ENCODE measurements at regions not wholly inside any gene's neighbourhood (a gene's known extent, or its start where the extent isn't known, plus 50 kb on each side); places are given as distances from the start of the nearest gene placed in this dataset.
"Not testable (repeated sequence)": the region's sequence is repeated elsewhere in the genome, so short reads cannot be mapped to it uniquely, and the experiment has no call there.

DNA sequence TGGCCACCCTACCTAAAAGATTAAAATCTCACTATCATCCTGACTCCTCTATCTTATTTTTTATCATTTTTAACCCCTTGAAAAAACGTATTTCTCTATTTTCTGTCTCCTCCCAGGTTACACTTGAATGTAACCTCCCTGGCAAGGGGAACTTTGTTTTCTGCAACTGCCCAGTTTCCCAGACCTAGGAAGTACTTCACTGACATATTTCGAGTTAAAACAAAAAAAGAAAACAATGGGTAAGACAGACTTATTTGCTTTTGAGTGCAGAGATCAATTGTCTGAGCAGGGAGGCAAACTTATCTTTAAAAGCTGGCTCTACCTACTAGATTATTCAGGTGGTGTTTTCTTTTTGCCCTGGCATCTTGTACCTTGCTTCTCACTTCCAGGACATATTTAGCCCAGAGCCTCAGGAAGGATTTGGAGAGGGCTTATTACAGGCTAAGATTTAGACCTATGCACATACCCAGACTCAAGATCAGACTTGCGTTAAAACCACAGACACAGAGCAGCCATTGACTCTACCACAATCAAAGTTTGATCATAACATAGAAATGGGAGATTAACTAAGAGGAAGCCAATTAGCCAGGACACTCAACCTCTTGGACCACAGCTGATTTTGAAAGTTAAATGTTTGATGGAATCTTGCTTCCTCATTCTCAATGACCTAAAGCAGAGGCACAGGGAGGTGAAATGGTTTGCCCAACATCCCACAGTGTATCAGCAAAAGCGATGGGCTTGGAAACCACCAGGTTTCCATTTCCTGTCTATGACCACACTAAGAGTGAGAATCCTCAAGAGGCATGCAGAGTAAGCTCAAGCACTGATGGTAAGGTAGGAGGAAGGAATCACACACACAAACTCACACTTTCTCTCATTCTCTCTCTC is 169.5 kb upstream of the THBS1 start:
- Mint-ChIP-seq H3K4me1 (peaks cover 12 to 19% of the 10 kb centered on the region in 2 donors), H3K9me3 (peaks cover 0 to 2% (median 0%) of the 10 kb centered on the region in 6 donors), H3K4me3 (peak overlapping the region in 1 of 5 donors; percentile 22), H3K27ac (no peak overlapping the region), H3K27me3 (ENCODE audit: low read depth in 3 of 3) (peaks cover 5 to 11% (median 11%) of the 10 kb centered on the region in 3 donors), H3K36me3 (no peaks in the 10 kb centered on the region)
- peak; percentile 19 to 21 (median 20) for DNase-seq

DNA sequence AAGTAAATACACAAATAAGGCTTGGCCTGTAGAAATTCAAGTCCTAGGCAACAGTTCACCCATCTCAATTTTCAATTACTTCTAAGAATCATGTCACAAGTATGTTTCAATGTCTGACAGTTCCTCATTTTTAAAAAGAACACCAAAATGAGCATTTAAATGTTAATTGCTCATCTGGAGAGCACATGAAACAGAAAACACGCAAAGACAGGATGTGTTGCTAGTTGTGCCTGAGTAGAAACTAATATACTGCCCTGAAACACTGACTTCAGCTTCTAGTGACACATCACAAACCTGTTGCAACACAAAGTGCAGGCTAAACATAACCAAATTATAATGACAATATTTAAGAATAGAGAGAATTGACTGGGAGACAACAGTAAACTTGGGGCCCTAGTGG is 167.3 kb upstream of the THBS1 start:
- H3K36me3 Mint-ChIP-seq: peaks cover 0 to 4% (median 0%) of the 10 kb centered on the region in 3 donors
- no peak overlapping the region for H3K27ac Mint-ChIP-seq
- peaks cover 6 to 10% (median 9%) of the 10 kb centered on the region in 3 donors for H3K27me3 Mint-ChIP-seq (ENCODE audit: low read depth in 3 of 3)

DNA sequence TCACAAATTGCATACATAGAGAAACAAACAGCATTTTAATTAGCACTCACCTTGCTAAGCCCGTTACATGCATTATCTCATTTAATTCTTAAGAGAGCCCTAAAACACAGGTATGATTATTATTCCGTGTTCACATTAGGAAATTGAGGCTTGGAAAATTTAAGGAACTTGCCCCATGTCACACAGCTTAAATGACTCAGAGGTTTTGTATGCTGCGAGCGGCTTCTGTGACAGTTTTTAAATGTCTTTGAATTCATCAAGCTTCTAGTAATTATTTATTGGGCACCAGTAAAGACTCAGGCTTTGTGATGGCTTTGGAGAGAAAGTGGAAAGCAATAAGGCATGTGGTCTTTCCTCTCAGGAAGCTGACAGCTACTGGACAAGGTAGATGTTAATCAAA is 166.7 kb upstream of the THBS1 start:
- H3K27me3 Mint-ChIP-seq (ENCODE audit: low read depth in 3 of 3): peaks cover 7 to 12% (median 9%) of the 10 kb centered on the region in 3 donors
- H3K4me3 Mint-ChIP-seq: no peak overlapping the region
- peaks cover 0 to 4% (median 0%) of the 10 kb centered on the region in 3 donors for H3K36me3 Mint-ChIP-seq
- DNase-seq: no peak
- H3K9me3 Mint-ChIP-seq: peaks cover 0 to 2% (median 0%) of the 10 kb centered on the region in 6 donors
- H3K4me1 Mint-ChIP-seq: peaks cover 12 to 19% of the 10 kb centered on the region in 2 donors
- no peak overlapping the region for H3K27ac Mint-ChIP-seq

More for the DNA sequence above, 167.3 kb upstream of the THBS1 start:
- Mint-ChIP-seq H3K4me3 (no peak overlapping the region), H3K9me3 (peaks cover 0 to 2% (median 0%) of the 10 kb centered on the region in 6 donors), H3K4me1 (peaks cover 12 to 19% of the 10 kb centered on the region in 2 donors)
- DNase-seq: no peak

DNA sequence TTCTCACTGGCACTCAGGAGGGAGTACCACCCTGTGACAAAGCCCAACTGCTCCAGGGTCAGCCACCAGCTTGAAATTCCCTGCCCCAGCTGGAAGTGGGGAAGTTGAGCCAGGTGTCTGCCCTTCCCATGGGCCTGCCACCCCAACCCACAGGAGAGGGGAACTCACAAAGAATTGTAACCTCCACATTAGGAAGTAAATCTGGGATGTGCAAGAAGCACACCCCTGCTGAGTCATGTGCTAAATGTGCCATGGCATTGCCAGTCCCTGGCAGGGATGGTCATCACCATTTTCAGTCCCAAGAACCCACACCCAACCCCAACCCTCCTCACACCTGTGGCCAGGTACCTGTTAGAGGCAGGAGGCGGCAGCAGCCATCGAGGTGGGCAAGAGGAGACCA is 165.2 kb upstream of the THBS1 start:
- DNase-seq: no peak
- H3K4me1 Mint-ChIP-seq: peaks cover 12 to 19% of the 10 kb centered on the region in 2 donors
- peaks cover 0 to 4% (median 0%) of the 10 kb centered on the region in 3 donors for H3K36me3 Mint-ChIP-seq
- no peak overlapping the region for H3K4me3 Mint-ChIP-seq
- peaks cover 0 to 2% (median 0%) of the 10 kb centered on the region in 6 donors for H3K9me3 Mint-ChIP-seq
- no peak overlapping the region for H3K27ac Mint-ChIP-seq
- H3K27me3 Mint-ChIP-seq (ENCODE audit: low read depth in 3 of 3): peaks cover 11 to 14% (median 11%) of the 10 kb centered on the region in 3 donors

DNA sequence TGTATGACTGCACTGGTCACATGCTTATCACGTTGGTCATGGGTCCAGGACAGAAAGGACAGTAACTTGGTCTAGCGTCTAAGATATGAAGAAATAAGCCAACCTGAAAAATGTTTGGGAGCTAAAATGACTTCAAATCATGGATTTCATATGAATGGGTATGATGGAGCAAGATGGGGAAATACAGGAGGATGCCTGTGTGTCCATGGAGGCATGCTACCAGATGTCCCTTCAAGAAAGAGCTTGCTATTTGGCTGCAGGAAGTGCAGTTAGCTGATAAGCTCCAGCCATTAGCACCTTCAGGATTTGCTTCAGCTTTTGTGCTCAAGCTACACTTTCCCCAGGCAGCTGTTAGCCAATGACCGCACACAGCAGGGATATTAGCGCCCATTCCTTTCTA is 164.6 kb upstream of the THBS1 start:
- no peak overlapping the region for H3K4me3 Mint-ChIP-seq
- peaks cover 0 to 4% (median 0%) of the 10 kb centered on the region in 3 donors for H3K36me3 Mint-ChIP-seq
- peaks cover 7 to 12% (median 12%) of the 10 kb centered on the region in 3 donors for H3K27me3 Mint-ChIP-seq (ENCODE audit: low read depth in 3 of 3)
- H3K9me3 Mint-ChIP-seq: no peaks in the 10 kb centered on the region
- no peak overlapping the region for H3K27ac Mint-ChIP-seq
- peaks cover 11 to 17% of the 10 kb centered on the region in 2 donors for H3K4me1 Mint-ChIP-seq
- no peak for DNase-seq

GRCh38 chr15:39417366-39418134 is 163.3 kb upstream of the THBS1 start:
- H3K4me3 Mint-ChIP-seq: no peak overlapping the region
- H3K27me3 Mint-ChIP-seq (ENCODE audit: low read depth in 3 of 3): peaks cover 6 to 9% (median 7%) of the 10 kb centered on the region in 3 donors
- H3K36me3 Mint-ChIP-seq: peaks cover 0 to 4% (median 0%) of the 10 kb centered on the region in 3 donors
- peaks cover 0 to 4% of the 10 kb centered on the region in 2 donors for H3K4me1 Mint-ChIP-seq
- no peak for DNase-seq
- no peaks in the 10 kb centered on the region for H3K9me3 Mint-ChIP-seq
- H3K27ac Mint-ChIP-seq: no peak overlapping the region

- no peaks in the 10 kb centered on the region for H3K4me1 Mint-ChIP-seq
- no peak for DNase-seq
- H3K27ac Mint-ChIP-seq: no peak overlapping the region
- no peak overlapping the region for H3K4me3 Mint-ChIP-seq
- peaks cover 0 to 4% (median 0%) of the 10 kb centered on the region in 3 donors for H3K36me3 Mint-ChIP-seq
- H3K27me3 Mint-ChIP-seq (ENCODE audit: low read depth in 3 of 3): peaks cover 9 to 11% (median 10%) of the 10 kb centered on the region in 3 donors
- H3K9me3 Mint-ChIP-seq: no peaks in the 10 kb centered on the region
Observed at GRCh38 chr15:39419651-39420050, 161.2 kb upstream of the THBS1 start.

DNA sequence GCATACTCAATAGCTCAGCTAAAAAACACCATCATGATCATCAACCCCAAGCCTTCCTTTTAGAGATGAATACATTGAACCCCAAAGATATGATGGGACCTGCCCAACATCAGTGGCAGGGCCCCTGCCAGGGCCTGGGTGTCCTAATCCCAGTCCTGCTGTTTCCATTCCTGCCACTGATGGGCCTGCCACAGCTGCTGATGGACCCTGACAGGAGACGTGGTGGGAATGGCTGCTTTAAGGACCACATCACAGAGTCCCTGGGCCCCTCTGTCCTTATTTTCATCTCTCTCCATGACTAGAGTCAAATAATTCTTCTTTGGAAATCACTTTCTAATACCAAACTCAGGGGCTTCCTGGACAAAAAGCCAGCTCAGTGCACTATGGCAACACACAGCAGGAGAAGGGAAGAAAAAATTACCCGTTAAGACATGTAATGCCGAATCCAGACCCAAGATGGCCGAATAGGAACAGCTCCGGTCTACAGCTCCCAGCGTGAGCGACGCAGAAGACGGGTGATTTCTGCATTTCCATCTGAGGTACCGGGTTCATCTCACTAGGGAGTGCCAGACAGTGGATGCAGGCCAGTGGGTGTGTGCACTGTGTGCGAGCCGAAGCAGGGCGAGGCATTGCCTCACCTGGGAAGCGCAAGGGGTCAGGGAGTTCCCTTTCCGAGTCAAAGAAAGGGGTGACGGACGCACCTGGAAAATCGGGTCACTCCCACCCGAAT is 160.6 kb upstream of the THBS1 start:
- not testable (repeated sequence) for H3K4me1 Mint-ChIP-seq, H3K36me3 Mint-ChIP-seq, H3K9me3 Mint-ChIP-seq, H3K4me3 Mint-ChIP-seq, DNase-seq, H3K27ac Mint-ChIP-seq
- H3K27me3 Mint-ChIP-seq (ENCODE audit: low read depth in 3 of 3): peaks cover 9 to 11% (median 10%) of the 10 kb centered on the region in 3 donors

- H3K27me3 Mint-ChIP-seq (ENCODE audit: low read depth in 3 of 3): peaks cover 10 to 11% (median 11%) of the 10 kb centered on the region in 3 donors
- not testable (repeated sequence) for H3K36me3 Mint-ChIP-seq, H3K9me3 Mint-ChIP-seq, DNase-seq, H3K4me3 Mint-ChIP-seq, H3K4me1 Mint-ChIP-seq, H3K27ac Mint-ChIP-seq
Observed at GRCh38 chr15:39420853-39421192, 160.1 kb upstream of the THBS1 start.

GRCh38 chr15:39426552-39427532 is 154.0 kb upstream of the THBS1 start:
- peaks cover 23 to 30% of the 10 kb centered on the region in 2 donors for H3K4me1 Mint-ChIP-seq
- H3K27me3 Mint-ChIP-seq (ENCODE audit: low read depth in 3 of 3): peaks cover 21 to 32% (median 23%) of the 10 kb centered on the region in 3 donors
- H3K27ac Mint-ChIP-seq: peak overlapping the region; percentile 65 to 93 (median 90)
- H3K4me3 Mint-ChIP-seq: peak overlapping the region; percentile 72 to 85 (median 84)
- no peaks in the 10 kb centered on the region for H3K9me3 Mint-ChIP-seq
- DNase-seq: peak; percentile 89 to 91 (median 91)
- H3K36me3 Mint-ChIP-seq: peaks cover 0 to 2% (median 0%) of the 10 kb centered on the region in 3 donors

DNA sequence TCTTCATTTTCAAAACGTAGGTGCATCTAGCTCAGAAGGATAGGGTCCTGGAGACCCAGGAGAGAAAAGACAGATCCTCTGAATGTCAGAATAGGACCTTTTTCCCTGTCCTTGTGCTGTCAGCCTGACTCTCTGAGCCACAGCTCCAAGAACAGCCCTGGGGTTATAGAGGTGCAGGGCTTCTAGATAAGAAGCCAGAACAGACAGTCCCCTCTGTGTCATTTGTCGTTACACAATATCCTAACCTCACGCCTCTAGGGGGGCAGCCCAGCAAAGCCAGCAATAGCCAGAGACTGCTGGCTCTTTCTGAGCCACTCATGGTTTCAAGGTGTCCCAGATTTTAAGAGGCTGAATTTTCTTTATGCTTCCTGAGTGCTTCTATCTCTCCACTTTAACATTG is 153.2 kb upstream of the THBS1 start:
- peaks cover 0 to 2% (median 0%) of the 10 kb centered on the region in 3 donors for H3K36me3 Mint-ChIP-seq
- peak overlapping the region in 5 of 6 donors; percentile 31 to 93 (median 89) for H3K27ac Mint-ChIP-seq
- peaks cover 23 to 30% of the 10 kb centered on the region in 2 donors for H3K4me1 Mint-ChIP-seq
- DNase-seq: peak in 2 of 3 donors; percentile 6 to 16
- peak overlapping the region; percentile 72 to 85 (median 84) for H3K4me3 Mint-ChIP-seq
- H3K27me3 Mint-ChIP-seq (ENCODE audit: low read depth in 3 of 3): peaks cover 21 to 37% (median 25%) of the 10 kb centered on the region in 3 donors
- H3K9me3 Mint-ChIP-seq: no peaks in the 10 kb centered on the region

DNA sequence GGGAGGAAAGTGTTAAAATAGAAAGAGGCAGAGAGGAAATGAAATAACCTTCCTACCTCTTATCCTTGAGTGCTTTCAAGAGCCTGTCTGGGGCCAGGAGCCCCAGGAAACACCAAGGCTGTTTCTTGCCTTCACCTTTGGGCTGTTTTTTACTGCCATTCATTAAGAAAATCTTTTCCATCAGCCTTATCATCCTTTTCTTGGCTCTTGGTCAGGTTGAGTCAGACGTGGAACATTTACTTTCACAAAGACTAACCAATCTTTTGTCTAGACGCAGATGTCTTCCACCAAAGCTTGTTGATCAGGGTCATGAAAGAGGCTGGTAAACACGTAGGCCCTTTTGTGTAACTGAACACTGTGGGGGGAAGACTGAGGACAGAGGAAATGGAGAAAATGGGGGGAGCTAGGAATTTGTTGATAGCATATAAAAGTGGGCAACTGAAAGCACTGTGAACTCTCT is 151.0 kb upstream of the THBS1 start:
- H3K4me3 Mint-ChIP-seq: no peak overlapping the region
- H3K27ac Mint-ChIP-seq: no peak overlapping the region
- H3K9me3 Mint-ChIP-seq: no peaks in the 10 kb centered on the region
- no peak for DNase-seq
- H3K4me1 Mint-ChIP-seq: peaks cover 23 to 30% of the 10 kb centered on the region in 2 donors
- peaks cover 0 to 2% (median 0%) of the 10 kb centered on the region in 3 donors for H3K36me3 Mint-ChIP-seq
- H3K27me3 Mint-ChIP-seq (ENCODE audit: low read depth in 3 of 3): peaks cover 20 to 36% (median 27%) of the 10 kb centered on the region in 3 donors
